ENCODE measurements at regions not wholly inside any gene's neighbourhood (a gene's known extent, or its start where the extent isn't known, plus 50 kb on each side); places are given as distances from the start of the nearest gene placed in this dataset.

DNA sequence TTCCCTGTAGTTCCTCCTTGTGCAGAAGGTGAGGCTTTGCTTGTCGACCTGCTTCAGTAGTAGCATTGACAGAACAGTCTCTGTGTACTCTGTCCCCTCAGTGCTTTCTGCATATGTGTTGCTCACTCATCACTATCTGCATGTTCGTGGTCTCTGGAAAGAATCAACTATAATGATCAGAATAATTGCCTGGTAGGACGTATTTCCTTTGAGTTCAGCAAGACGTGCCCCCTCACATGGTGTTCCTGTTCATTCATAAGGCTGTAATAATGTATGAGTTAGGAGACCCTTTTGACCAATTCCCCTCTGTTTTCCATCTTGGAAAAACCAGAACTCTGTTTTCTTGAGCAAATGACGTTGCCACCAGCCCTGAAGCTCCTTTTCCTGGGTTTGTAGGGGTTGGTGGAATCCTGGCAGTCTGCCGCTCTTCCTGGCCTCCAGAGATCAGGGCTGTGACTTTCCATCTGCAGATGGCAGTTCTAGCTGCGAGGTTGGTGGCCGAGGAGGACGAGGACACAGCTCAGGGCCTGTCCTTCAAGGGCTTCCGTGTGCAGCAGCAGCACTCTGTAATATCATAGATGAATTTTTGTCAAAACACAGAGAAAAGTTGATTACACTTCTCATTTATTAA lies 61.9 kb downstream of the EXOSC2 start:
- no peak for DNase-seq (ENCODE audit: extremely low read depth in 1 of 2, low read depth in 1 of 2)

DNA sequence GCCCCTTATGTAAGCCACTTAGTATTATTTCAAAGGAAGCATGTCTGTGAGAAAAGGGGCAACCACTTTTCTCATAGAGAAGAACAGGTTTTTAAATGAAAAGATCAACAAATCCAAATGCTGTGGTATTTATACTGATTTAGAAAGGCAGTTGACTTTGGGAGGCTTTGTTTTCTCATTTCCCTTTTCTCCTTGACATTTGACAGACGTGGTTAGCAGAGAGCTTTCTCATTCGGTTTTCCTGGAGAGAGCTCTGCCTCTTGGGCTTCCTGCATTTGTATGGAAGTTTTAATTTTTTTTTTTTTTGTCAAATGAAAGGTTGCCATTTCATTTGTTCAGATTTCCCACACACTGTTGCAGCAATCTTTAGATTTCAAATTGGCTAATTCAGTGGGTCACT lies 62.5 kb downstream of the EXOSC2 start:
- no peak for DNase-seq (ENCODE audit: extremely low read depth in 1 of 2, low read depth in 1 of 2)

DNA sequence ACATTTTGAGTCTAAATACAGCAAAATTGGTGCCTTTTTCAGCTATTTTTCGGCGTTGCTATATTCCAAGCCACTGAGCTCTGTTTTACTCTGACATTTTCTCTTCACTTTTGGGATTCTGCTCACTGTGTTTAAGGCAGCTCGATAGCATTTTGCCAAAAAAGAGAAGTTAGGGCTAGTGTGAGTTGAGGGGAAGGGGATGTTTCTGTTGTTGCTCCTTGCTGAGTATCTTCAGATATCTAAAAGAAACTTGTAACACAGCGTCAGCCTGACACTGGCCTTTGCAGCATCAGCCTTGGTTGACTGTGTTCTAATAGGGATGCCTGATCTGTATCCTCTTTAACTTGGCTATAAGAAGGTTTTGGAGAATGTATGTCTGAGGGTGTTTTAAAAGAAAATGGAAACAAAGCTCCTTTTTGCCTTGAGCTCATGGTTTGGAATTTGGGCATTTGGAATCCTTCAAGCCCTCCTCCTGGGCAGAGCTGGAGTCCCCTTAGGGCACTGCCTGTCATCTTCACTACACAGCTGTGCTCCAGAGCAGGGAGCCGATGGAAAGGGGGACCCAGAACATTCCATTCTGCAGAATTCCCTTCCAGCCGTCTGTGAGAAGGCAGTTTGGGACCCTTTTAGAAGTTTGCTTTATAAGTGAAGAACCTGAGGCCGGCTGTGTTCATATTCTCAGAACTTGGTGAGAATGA lies 63.0 kb downstream of the EXOSC2 start:
- no peak for DNase-seq (ENCODE audit: extremely low read depth in 1 of 2, low read depth in 1 of 2)

DNA sequence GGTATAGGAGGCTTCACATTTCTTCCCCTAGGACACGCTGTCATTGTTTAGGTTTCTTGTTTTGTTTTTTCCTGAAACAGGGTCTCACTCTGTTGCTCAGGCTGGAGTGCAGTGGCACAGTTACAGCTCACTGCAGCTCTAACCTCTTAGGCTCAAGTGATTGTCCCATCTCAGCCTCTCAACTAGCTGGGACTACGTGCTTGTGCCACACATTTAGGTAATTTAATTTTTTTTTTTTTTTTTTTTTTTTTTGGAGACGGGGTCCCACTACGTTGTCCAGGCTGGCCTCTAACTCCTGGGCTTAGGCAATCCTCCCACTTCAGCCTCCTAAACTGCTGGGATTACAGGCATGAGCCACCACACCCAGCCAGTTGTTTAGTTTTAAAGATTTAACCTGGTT lies 66.2 kb downstream of the EXOSC2 start:
- no peak for DNase-seq (ENCODE audit: extremely low read depth in 1 of 2, low read depth in 1 of 2)

DNA sequence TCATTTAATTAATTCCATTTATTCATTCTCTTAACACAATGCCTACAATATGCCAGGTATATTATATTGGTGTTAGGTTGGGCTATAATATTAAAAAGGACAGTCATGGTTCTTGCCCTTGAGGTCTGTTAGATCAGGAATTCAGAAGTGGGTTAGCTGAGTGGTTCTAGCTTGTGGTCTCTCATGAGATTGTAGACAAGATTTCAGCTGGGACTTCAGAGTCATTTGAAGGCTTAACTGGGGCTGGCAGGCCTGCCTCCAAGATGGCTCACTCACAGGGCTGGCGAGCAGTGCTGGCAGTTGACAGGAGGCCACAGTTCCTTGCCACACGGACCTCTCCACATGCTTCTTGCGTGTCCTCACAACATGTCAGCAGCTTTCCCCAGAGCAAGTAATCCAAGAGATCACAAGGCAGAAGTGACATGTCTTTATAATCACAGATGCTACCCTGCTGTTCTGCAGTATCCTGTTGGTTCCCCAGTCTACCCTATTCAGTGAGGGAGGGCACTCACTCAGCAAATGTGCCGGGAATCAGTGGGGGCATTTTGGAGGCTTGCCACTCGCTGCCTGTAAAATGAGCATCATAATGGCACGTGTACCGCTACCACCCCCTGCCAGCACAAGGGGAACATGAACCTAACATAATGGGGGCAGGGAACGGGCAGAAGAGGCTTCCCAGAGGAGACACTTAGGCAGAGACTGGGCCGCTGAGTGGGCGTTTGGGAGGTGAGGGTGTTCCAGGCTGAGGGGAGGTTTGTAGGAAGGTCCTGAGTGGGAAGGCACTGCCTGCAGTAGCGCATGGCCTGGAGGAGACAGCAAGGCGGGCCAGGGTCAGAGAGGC lies 70.0 kb downstream of the EXOSC2 start:
- DNase-seq (ENCODE audit: extremely low read depth in 1 of 2, low read depth in 1 of 2), result no peak

DNA sequence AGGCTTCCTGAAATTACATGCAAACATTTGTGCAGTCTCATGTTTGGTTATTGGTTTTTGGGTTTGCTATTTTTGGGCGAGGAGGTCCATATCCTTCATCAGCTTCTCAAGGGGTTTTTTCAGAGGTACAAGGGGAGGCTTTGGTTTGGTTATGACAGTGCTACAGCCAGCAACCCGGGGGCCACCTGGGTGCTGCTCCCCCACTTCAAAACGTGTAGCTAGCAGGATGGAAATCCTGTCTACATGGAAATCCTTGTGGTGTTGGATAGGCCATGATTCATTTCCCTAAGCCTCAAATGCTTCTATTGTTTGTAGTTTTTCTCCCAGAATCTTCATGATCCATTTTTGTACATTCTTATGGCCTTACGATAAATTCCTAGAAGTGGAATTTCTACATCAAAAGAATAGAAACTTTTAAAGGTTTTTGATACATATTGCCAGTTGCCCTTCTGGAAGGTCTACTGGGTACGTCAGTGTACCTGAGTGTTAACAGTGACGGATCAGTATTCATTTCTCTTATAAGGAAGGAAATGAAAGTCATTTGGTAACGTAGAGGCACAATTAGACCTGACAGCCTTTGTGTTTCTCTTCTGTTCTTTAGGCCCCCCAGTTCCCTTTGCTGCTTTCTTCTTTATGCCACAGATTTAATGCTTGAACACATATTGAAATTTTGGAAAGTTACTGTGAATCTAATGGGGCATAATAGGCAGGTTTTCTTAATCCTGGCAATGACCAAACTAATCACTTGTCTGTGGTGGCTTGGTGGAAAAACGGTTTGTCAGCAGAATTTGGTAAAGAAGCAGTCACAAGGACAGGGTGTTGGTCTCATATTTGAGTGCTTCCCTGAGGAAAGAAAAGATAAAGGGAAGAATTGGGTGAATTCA lies 69.7 kb upstream of the ABL1 start:
- DNase-seq (ENCODE audit: extremely low read depth in 1 of 2, low read depth in 1 of 2), result peak in 1 of 2 donors; percentile 29

DNA sequence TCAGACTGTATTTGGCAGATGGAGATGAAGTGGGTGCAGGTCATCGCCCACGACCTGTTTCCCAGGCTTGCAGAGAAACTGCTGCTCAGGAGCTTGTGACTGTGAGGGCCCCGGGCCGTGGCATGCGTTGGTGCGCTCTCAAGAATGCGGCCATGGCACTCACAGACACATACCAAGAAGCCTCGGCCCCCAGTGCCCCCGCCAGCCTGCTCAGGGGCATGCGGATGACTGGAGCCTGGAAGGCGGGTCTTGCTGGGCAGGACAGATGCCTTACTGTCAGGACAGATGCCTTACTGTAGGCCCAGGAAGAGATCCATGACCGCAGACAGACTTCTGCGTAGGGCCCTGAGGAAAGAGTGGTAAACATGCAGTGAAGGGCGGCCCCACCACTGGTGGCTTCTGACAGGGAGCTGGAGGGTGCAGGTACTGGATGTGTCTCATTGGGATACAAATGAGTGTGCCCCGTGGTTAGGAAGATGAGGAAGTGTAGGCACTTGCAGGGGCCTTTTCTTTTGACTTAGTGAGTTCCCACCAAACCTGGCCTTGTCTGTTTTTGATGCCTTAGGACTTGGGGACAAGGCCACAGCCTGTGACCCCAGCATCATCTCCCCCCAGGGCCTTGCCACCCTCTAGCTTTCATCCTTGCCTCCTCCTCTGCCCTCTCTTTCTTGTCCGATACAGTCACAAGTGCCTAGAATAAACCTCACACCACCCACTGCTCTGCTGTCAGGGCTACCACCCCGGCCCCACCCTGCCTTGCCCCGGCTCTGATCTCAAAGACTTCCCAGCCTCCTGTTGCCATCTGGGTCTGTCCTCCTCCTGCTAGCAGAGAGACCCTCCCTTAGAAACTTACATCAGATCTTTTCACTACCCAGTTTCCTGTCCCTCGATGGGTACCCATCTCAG lies 68.8 kb upstream of the ABL1 start:
- no peak for DNase-seq (ENCODE audit: extremely low read depth in 1 of 2, low read depth in 1 of 2)

DNA sequence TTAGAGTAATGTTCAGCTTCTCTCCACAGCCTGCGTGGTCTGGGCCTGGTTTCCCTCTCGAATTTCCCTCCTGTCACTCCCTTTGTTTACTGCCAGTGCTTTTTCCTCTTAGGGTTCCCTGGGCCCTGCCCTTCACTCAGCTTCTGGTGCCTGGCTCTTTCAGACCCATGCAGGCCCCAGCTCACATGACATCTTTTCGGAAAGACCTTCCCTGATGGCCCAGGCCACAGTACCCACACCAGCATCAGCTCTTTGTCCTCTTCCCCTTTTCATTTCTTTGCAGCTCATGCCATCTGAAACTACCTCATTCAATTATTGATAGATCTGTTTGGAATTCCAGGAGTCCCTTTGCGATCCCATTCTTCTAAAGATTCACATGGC lies 68.1 kb upstream of the ABL1 start:
- DNase-seq (ENCODE audit: extremely low read depth in 1 of 2, low read depth in 1 of 2), result no peak

DNA sequence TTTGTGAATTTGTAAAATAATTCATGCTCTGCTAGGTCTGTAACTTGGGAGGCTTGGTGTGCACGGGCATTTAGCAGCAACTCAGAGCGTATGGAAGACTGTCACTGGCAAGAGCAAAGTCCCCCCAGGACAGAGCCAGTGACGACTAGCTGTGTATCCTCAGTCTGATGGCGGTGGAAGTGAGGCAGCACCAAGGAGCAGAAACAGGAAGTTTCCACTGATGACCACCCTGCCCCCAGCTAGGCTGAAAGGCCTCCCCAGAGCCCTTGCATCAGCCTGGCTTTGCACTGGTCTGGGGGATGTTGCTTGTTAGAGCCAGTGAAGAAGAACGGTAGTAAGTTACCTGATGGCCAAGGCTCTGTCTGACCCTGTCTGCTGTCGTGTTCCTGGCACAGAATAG lies 66.8 kb upstream of the ABL1 start:
- no peak for DNase-seq (ENCODE audit: extremely low read depth in 1 of 2, low read depth in 1 of 2)

DNA sequence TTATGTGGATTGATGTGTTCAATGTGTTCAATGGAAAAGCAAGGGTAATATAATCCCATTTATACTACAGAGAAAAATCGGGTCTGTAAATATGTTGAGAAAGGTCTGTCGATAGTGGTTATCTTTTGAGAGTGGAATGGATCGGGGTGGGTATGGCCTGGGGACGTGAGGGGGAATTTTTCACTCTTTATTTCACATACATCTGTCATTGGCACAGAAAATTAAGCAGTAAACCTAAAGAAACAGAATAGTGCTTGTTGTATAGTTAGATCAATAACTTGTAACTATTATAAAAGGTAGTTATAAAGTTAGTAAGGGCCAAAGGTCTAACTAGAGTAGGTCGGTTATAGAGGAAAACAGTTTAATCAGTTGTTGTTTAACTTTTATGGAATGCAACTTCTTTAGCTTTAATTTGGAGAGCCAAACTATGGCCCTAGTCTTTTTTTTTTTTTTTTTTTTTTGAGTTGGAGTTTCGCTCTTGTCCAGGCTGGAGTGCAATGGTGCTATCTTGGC lies 66.1 kb upstream of the ABL1 start:
- no peak for DNase-seq (ENCODE audit: extremely low read depth in 1 of 2, low read depth in 1 of 2)

DNA sequence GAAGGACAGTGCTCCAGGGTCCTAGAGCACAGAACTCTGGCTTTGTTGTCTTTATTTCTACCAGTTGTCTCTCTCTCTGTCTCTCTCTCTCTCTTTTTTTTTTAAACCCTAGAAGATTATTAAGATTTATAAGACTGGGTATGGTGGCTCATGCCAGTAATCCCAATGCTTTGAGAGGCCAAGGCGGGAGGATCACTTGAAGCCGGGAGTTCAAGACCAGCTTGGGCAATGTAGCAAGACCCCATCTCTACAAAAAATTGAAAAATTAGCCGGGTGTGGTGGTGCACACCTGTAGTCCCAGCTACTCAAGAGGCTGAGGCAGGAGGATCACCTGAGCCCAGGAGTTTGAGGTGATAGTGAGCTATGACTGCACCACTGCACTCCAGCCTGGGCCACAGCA lies 65.0 kb upstream of the ABL1 start:
- DNase-seq (ENCODE audit: extremely low read depth in 1 of 2, low read depth in 1 of 2), result no peak

DNA sequence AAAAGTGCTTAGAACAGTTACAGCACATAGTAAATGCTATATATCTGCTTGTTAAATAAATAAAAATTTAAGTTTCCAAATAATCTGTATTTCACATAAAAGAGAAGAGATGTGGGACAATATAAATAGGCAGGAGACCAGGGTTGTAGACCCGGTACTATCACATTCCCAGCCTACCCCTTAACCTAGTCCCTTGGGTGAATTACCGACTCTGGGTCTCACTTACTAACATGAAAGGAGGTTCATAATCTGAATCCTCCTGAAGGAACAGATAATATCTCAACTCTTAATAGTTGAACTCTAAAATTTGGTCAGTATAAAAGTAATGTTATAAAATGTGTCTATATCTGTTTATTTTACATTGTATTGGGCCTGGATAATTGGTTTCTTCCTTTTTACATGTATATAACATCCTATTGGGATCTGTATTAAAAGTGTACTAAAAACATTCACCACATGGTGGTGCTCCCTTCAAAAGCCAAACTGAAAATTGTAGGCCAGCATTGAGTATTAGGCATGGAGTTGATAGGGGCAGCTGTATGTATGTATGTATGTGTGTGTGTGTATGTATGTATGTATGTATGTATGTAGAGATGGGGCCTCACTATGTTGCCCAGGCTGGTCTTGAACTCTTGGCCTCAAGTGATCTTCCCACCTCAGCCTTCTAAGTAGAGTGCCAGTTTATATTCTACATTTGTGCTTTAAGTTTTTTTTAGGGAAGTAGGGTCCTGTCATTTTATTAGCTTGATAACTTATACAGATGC lies 64.2 kb upstream of the ABL1 start:
- no peak for DNase-seq (ENCODE audit: extremely low read depth in 1 of 2, low read depth in 1 of 2)

DNA sequence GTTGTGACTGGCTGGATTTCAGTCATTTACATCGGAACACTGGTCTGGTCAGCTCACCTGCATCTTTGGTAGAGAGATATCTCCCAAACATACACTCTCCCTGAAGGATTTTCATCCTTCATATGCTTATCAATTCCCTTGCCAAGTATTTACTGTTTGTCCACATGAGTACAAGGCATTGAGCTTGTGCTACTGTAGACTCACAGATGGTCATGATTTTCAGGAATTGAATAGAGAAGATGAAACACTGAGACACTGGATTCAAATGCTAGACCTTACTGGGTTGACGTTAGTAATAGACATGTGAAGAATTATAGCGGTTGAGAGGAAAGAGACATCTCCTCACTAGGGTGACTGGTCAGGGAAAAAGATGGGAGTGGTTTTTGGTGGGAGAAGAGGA lies 62.9 kb upstream of the ABL1 start:
- DNase-seq (ENCODE audit: extremely low read depth in 1 of 2, low read depth in 1 of 2), result no peak

DNA sequence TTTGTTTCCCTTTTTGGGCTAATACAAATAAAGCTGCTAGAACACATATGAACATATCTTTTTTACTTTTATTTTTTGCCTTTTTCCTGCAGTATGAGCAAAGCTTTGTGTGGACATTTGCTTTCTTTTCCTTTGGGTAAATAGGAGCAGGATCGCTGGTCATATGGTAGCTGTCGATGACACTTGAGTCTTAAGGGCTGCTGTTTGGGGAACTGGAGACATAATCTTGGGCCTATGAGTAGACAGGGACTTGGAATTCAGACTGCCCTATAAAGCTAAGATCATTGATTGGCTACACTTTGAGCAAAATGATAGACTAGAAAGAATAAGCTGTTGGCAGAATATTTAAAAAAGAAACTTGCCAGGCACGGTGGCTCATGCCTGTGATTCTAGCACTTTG lies 60.9 kb upstream of the ABL1 start:
- no peak for DNase-seq (ENCODE audit: extremely low read depth in 1 of 2, low read depth in 1 of 2)

DNA sequence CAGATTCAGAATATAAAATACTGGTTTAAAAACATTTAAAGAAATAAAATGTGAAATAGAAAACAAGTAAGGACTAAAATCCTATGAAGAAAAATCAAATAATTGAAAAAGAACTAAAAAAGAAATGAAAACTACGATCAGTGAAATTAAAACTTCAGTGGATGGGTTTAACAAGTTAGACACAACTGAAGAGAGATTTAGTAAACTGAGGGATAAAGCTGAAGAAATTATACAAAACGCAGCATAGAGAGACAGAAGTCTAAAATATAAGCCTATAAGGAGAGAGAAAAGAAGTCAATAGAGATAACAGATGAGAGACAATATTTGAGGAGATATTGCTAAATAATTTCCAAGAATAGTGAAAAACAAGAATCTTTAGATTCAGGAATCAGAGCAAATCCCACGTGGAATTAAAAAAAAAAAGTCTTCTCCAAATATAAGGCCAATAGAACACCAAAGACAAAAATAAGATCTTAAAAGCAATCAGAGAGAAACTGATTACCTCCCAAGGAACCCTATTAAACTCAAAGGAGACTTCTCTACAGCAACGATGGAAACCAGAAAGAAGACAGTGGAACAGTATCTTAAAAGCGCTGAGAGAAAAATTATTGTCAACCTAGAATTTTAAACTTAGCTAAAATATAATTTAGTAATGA lies 59.6 kb upstream of the ABL1 start:
- no peak for DNase-seq (ENCODE audit: extremely low read depth in 1 of 2, low read depth in 1 of 2)

DNA sequence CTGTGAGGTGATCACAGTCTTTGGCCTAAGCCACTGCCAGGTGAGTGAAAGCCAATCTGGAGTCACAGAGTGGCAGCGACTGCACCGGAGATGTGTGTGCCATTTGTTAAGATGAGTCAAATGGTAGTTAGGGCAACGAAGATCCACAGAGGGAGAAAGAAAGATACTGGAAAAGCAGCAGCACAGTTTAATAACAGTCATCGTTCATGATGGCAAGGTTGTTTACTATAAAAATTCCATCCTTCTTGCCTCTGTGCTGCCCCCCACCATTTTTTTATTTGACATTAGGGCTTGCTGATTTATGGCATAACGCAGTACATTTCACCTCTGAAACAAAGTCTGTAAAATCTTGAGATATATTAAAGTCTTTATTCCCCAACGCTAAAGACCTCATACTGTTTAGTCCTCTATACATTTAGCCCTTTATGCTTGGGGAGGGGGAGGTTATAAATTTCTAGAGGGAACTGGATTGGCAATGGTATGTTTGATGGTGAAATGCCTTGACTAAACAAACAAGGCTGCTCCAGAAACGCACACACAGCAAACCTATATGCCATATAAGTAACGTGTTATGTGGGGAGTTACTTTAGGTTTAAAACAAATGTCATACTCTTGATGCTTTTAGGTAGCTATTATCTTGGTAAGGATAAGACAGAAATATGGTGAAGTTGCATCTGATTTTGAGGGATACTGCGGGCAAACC lies 55.8 kb upstream of the ABL1 start:
- DNase-seq (ENCODE audit: extremely low read depth in 1 of 2, low read depth in 1 of 2), result no peak

DNA sequence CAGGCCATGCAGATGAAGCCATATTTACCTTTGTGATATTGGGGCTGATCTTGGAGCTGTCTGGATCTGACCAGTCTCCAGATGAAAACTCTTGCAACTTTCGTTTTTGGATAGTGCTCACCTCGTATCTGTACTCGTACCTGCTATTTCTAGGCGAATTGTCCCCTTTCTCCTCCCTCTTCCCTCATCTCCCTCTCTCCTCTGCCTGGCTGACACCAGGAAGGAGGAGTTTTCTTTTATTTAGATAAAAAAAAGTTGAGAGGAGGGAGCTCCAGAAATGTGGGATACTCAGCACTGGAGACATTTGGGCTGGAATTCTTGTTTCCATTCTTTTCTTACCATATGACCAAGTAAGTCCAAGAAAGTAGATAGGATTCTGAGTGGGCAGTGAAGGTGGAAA lies 54.6 kb upstream of the ABL1 start:
- no peak for DNase-seq (ENCODE audit: extremely low read depth in 1 of 2, low read depth in 1 of 2)

DNA sequence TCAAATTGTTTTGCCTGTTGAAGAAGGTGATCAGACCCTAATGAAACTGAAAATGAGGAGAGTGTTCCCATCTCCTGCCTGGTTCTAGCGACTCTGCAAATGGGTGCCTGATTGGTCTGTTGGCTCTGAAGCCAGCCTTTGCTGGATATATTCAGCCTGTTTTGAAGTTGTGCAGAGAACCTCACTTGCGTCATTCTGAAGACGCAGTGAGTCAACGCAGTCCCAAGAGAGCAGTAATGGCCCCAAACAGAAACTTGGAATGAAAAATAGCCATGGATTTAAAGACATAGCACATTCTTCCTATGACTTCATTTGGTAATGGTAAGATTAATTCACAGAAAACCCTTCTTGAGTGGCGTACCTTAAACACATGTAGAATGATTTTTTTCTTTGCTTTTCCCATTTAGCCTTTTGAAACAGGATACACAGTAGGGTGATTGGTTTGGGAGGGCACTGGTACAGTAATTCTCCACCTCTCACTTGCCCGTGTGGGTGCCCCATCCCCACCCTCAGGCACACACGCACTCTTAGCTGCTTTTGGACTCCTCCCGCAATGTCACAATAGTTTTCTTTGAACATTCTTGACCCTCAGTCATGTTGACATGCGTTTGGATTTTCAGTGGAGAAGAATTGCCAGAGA lies 54.1 kb upstream of the ABL1 start:
- DNase-seq (ENCODE audit: extremely low read depth in 1 of 2, low read depth in 1 of 2), result no peak
